Neuron (in vitro differentiated cells): ENCODE measurements at regions not wholly inside any gene's neighbourhood (a gene's known extent, or its start where the extent isn't known, plus 50 kb on each side); places are given as distances from the start of the nearest gene placed in this dataset.

ENCODE experiments used
- H2AFZ ChIP-seq: one replicate; pipeline ENCODE4 v1.6.1; 2013; ENCODE audit warnings: low read depth, mild to moderate bottlenecking, inconsistent platforms, low read length, moderate library complexity
- H3K27me3 ChIP-seq: one replicate; pipeline ENCODE4 v1.6.1; 2013; ENCODE audit warnings: low read length; ENCODE audit not compliant: insufficient read depth
- H3K36me3 ChIP-seq: one replicate; pipeline ENCODE4 v1.6.1; 2013; ENCODE audit warnings: low read length; ENCODE audit not compliant: insufficient read depth
- H3K4me1 ChIP-seq: one replicate; pipeline ENCODE4 v1.6.1; 2013; ENCODE audit warnings: low read length; ENCODE audit not compliant: insufficient read depth
- H3K4me3 ChIP-seq: 2 replicates; pipeline ENCODE4 v1.5.1; 2013; ENCODE audit warnings: mild to moderate bottlenecking, low read length, moderate library complexity
- H3K9me3 ChIP-seq: one replicate; pipeline ENCODE4 v1.6.1; 2013; ENCODE audit warnings: low read length

- Histone ChIP-seq H3K36me3 (no peaks in the 10 kb centered on the region), H2AFZ (no peak overlapping the region), H3K9me3 (no peaks in the 10 kb centered on the region), H3K4me1 (no peaks in the 10 kb centered on the region), H3K27me3 (peaks cover 80% of the 10 kb centered on the region), H3K4me3 (no peak overlapping the region)
Observed at GRCh38 chr2:120448436-120448835, 102.5 kb downstream of the INHBB start.

GRCh38 chr2:120448961-120449810 lies 103.2 kb downstream of the INHBB start:
- Histone ChIP-seq H3K36me3 (no peaks in the 10 kb centered on the region), H3K4me3 (no peak overlapping the region), H3K27me3 (peaks cover 80% of the 10 kb centered on the region), H3K4me1 (no peaks in the 10 kb centered on the region), H3K9me3 (no peaks in the 10 kb centered on the region), H2AFZ (no peak overlapping the region)

DNA sequence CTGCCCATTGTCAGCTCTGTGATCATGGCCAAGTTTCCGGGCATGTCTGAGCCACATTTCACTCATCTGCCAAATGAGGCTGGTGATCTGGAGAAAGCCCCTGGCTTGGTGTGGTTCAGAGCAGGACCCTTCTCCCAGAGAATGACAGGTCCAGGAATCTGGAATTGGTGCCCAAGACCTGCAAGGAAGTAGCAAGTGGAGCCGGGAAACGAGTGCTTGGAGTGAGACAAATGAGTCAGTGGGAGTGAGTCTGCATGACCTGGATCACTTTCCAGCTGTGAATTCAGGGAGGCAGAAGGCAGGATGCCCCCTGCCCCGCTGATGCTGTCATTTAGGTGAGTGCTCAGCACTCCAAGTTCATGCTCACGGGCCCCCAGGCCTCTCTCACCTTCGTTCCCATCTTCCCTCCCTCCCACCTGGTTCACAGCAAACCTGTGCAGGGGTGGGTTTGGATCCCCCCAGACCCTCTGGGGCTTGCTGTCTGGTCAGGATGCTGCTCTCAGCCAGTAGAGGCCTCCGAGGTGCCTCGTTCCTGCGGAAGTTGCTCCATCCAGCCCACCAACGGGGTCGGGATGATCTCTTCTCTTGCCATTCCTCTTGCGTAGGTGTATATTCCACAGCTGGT lies 104.4 kb downstream of the INHBB start:
- Histone ChIP-seq H3K4me3 (no peak overlapping the region), H2AFZ (no peak overlapping the region), H3K36me3 (no peaks in the 10 kb centered on the region), H3K9me3 (no peaks in the 10 kb centered on the region), H3K27me3 (peaks cover 79% of the 10 kb centered on the region), H3K4me1 (no peaks in the 10 kb centered on the region)

GRCh38 chr2:120451334-120451733 lies 105.4 kb downstream of the INHBB start:
- Histone ChIP-seq H3K4me3 (no peak overlapping the region), H3K9me3 (no peaks in the 10 kb centered on the region), H2AFZ (no peak overlapping the region), H3K36me3 (no peaks in the 10 kb centered on the region), H3K4me1 (no peaks in the 10 kb centered on the region), H3K27me3 (peaks cover 79% of the 10 kb centered on the region)

DNA sequence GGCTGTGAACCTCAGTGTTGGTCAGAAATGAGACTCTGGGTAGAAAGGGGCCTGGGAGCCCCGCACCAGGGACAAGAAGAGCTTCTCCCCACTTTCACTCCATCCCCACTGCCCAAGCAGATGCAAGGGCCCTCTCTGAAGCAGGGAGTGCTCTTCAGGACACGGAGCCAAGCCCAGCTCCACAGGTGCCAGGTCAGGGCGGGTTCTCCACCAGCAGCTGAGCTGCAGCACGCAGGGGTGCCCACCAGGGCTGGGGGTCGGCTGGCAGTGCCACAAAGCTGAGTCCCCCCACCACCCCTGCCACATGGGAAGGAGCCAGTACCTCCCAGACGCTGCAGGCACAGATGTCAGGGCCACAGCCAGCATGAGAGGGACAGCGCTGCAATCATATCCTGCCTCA lies 106.2 kb downstream of the INHBB start:
- Histone ChIP-seq H3K9me3 (no peaks in the 10 kb centered on the region), H3K4me1 (no peaks in the 10 kb centered on the region), H2AFZ (no peak overlapping the region), H3K4me3 (no peak overlapping the region), H3K36me3 (no peaks in the 10 kb centered on the region), H3K27me3 (peaks cover 77% of the 10 kb centered on the region)

DNA sequence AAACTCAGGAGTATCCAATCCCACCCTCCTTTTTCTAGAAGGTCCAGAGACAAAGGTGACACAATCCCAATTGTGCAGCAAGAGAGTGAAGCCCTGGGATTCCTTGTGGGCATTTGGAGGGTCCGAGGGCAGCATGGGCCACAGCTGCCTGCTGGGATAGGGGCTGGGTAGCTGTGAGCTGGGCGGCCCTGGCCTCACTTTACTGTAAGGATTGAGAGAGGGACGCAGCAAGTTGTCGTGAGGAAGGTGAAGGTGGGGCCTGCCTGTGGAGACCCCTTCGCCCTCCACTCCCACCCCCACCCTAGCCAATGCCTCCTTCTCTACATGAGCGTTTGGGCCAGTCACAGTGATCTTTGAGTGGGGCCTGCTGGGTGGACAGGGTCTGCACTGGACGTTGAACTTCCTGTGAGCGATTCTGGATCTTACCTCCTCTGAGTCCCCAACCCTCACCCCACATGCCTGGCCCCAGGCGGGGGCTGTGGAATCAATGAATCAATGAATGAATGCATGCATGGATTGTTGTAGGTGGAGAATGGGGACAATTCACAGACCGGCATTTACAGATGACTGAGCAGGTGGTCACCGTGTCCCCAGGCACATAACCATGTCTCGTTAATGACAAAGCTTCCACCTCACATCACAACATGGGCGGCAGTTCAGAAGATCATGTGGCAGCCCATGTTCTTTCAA lies 107.2 kb downstream of the INHBB start:
- peaks cover 68% of the 10 kb centered on the region for H3K27me3 ChIP-seq
- H3K36me3 ChIP-seq: no peaks in the 10 kb centered on the region
- no peaks in the 10 kb centered on the region for H3K4me1 ChIP-seq
- no peak overlapping the region for H3K4me3 ChIP-seq
- H2AFZ ChIP-seq: no peak overlapping the region
- no peaks in the 10 kb centered on the region for H3K9me3 ChIP-seq

GRCh38 chr2:120453635-120453998 lies 107.7 kb downstream of the INHBB start:
- Histone ChIP-seq H3K27me3 (peaks cover 64% of the 10 kb centered on the region), H3K4me3 (no peak overlapping the region), H3K9me3 (no peaks in the 10 kb centered on the region), H3K4me1 (no peaks in the 10 kb centered on the region), H2AFZ (no peak overlapping the region), H3K36me3 (no peaks in the 10 kb centered on the region)

DNA sequence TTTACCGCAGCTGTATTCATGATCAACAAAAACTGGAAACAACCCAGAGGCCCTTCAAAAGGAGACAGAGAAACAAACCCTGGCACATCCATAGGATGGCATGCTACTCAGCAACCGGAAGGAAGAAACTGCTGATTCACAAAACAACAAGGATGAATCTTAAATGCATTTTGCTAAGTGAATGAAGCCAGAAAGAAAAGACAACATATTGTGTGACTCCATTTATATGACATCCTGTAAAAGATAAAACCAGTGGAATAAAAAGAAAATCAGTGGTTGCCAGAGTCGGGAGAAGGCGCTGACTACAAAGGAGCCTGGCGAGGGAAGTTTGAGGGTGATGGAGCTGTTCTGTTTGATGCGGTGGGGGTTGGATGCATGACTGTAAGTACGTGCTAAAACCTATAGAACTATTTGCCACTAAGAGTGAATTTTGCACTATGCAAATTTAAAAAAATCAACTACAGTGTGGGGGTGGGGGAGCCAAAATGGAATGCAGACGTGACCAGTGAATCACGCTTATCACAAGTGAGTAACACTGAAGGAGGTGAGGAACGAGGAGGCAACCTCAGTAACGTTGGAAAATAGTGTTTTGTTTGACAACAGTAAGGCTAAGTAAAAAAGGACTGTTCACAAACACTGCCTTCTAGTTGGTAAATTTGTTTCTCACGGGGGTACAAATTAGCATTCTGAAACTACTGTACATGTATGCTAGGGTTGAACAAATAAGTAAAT lies 108.9 kb downstream of the INHBB start:
- H2AFZ ChIP-seq: no peak overlapping the region
- H3K9me3 ChIP-seq: no peaks in the 10 kb centered on the region
- H3K27me3 ChIP-seq: peaks cover 52% of the 10 kb centered on the region
- H3K4me1 ChIP-seq: no peaks in the 10 kb centered on the region
- H3K4me3 ChIP-seq: no peak overlapping the region
- H3K36me3 ChIP-seq: no peaks in the 10 kb centered on the region

DNA sequence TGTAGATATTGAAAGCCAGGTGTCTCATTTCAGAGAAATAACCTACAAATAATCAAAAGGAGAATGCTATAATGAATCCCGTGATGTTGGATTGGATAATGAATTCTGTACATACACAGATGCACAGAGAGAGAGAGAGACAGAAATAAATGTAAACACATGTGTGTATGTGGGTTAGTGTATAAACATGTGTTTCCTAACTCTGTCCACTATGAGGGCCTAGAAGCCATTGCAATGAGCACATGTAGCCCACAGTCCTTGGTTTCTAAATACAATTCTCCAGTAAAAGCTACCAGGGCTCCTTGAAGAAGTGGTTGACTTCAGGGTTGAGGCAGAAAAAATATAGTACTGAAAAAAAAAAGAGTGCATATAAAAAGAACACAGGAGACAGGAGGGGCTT lies 109.5 kb downstream of the INHBB start:
- no peak overlapping the region for H3K4me3 ChIP-seq
- peaks cover 51% of the 10 kb centered on the region for H3K27me3 ChIP-seq

DNA sequence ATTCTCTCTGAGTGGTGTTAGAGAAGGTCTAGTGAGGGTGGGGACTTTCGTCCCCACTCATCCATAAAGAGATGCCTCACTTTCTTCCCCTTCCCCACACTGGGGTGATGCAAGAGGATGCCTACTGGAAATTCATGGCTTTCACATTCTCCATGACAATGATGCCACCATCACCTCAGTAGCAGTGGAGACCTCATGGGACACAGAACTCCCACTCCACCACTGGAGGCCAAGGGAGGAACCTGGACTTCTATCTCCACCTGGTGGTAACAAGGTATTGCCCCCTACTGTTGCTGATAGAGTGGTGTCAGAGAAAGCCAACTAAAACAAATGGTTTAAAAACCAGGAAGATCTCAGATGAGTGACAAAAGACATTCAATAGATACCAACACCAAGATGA lies 110.9 kb downstream of the INHBB start:
- Histone ChIP-seq H3K27me3 (peaks cover 42% of the 10 kb centered on the region), H3K4me3 (no peak overlapping the region)

More for the DNA sequence above, 109.5 kb downstream of the INHBB start:
- Histone ChIP-seq H3K4me1 (no peaks in the 10 kb centered on the region), H3K9me3 (no peaks in the 10 kb centered on the region), H2AFZ (no peak overlapping the region), H3K36me3 (no peaks in the 10 kb centered on the region)

GRCh38 chr2:120460511-120460910 lies 114.6 kb downstream of the INHBB start:
- Histone ChIP-seq H3K9me3 (no peaks in the 10 kb centered on the region), H3K4me1 (peaks cover 2% of the 10 kb centered on the region), H3K36me3 (no peaks in the 10 kb centered on the region), H3K27me3 (peaks cover 40% of the 10 kb centered on the region), H3K4me3 (no peak overlapping the region), H2AFZ (no peak overlapping the region)

More for the DNA sequence above, 110.9 kb downstream of the INHBB start:
- Histone ChIP-seq H2AFZ (no peak overlapping the region), H3K4me1 (no peaks in the 10 kb centered on the region), H3K9me3 (no peaks in the 10 kb centered on the region), H3K36me3 (no peaks in the 10 kb centered on the region)

DNA sequence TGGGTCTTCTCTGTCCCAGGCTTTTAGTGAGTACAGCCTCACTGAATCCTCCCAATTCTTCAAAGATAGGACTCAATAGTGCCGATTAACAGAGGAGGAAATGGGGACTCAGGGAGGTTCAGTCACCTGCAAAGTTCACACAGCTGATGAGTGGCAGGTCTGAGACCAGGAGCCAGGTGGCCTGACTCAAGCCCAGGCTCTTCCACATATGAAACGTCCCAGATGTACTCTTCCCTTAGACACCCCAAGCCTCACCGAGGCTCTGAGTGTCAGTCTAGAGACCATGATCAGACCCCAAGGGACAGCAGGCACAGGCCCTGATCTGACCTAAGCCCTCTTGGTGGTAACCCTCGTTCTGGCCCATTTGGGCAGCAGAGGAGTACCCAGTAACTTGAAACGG lies 115.2 kb downstream of the INHBB start:
- no peak overlapping the region for H3K4me3 ChIP-seq
- H3K4me1 ChIP-seq: peaks cover 8% of the 10 kb centered on the region
- no peaks in the 10 kb centered on the region for H3K9me3 ChIP-seq
- H2AFZ ChIP-seq: no peak overlapping the region
- H3K36me3 ChIP-seq: no peaks in the 10 kb centered on the region
- H3K27me3 ChIP-seq: peaks cover 39% of the 10 kb centered on the region
